ENCODE measurements at regions not wholly inside any gene's neighbourhood (a gene's known extent, or its start where the extent isn't known, plus 50 kb on each side); places are given as distances from the start of the nearest gene placed in this dataset.

DNA sequence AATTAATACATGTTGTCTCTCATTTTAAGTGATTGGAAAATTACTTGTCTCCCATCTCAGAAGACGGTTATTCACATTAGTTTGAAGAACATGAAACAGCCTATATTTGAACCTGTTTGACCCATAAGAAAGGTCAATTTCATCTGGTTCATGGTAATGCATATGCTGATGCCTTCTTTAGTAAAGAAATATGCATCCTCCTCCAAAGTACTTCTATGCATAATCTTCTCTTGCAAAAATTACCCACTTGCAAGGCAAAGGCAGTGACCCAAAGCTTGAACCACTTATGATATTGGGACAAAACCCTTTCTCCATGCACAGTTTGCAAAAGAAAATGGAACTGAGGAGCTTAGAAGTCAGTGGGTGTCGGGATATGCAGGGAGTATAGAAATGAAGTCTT is 65.4 kb upstream of the IRX1 start:
- no peak for TF ChIP-seq CTCF (IDR thresholded peaks at IDR 0.05)
- TF ChIP-seq POLR2A (IDR thresholded peaks at IDR 0.05) = no peak

All from body of pancreas (tissue), 4 donors.